Subcutaneous abdominal adipose tissue (tissue), 5 donors: ENCODE measurements at regions not wholly inside any gene's neighbourhood (a gene's known extent, or its start where the extent isn't known, plus 50 kb on each side); places are given as distances from the start of the nearest gene placed in this dataset.

Experiments
- H3K27ac ChIP-seq: one replicate; pipeline ENCODE4 v1.7.0; 2013; ENCODE audit warnings: low read depth, mild to moderate bottlenecking, inconsistent platforms, low read length, moderate library complexity
- H3K27me3 ChIP-seq, 5 donors: one replicate each; pipeline ENCODE4 v1.7.0; 2013; ENCODE audit warnings: low read length in 5 of 5, inconsistent platforms in 1 of 5; ENCODE audit not compliant: control insufficient read depth in 5 of 5, insufficient read depth in 4 of 5
- H3K36me3 ChIP-seq, 5 donors: one replicate each; pipeline ENCODE4 v1.7.0; 2013; ENCODE audit warnings: low read length in 5 of 5; ENCODE audit not compliant: control insufficient read depth in 5 of 5, insufficient read depth in 5 of 5
- H3K4me1 ChIP-seq, 5 donors: one replicate each; pipeline ENCODE4 v1.7.0; 2013; ENCODE audit warnings: low read length in 5 of 5, mild to moderate bottlenecking in 3 of 5, moderate library complexity in 1 of 5; ENCODE audit not compliant: control insufficient read depth in 5 of 5, insufficient read depth in 5 of 5
- H3K4me3 ChIP-seq, 5 donors: one replicate each; pipeline ENCODE4 v1.7.0; 2013; ENCODE audit warnings: low read length in 5 of 5, low read depth in 1 of 5
- H3K9ac ChIP-seq, 5 donors: one replicate each; pipeline ENCODE4 v1.7.0; 2013; ENCODE audit warnings: low read length in 5 of 5, mild to moderate bottlenecking in 4 of 5, moderate library complexity in 3 of 5
- H3K9me3 ChIP-seq, 5 donors: one replicate each; pipeline ENCODE4 v1.7.0; 2013; ENCODE audit warnings: low read length in 5 of 5; ENCODE audit not compliant: control insufficient read depth in 5 of 5
- donor health status: healthy.
- donor health status: healthy.
- donor health status: healthy.
- donor health status: healthy.
- donor health status: healthy.

- Histone ChIP-seq H3K27ac (no peak overlapping the region), H3K4me3 (no peak overlapping the region), H3K9ac (no peak overlapping the region), H3K9me3 (peaks cover 0 to 12% (median 0%) of the 10 kb centered on the region in 5 donors), H3K27me3 (peaks cover 0 to 15% (median 4%) of the 10 kb centered on the region in 5 donors), H3K36me3 (no peaks in the 10 kb centered on the region), H3K4me1 (no peaks in the 10 kb centered on the region)
Measured at GRCh38 chr20:43323592-43323991, 133.9 kb upstream of the PTPRT start.

DNA sequence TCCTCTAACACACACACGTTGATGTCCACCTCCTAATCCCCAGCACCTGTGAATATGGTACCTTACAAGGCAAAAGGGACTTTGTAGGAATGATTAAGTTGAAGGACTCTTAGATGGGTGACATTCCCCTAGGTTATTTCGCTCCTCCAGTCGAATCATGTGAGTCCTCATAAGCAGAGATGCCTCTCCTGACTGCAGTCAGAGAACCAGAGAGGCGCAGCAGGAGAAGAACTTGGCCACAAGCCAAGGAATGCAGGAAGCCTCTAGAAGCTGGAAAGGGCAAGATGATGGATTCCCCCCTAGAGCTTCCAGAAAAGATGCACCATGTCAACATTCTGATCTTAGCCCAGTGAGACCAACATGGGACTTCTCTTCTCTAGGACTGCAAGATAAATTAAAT lies 133.1 kb upstream of the PTPRT start:
- Histone ChIP-seq H3K36me3 (no peaks in the 10 kb centered on the region), H3K27ac (no peak overlapping the region), H3K4me1 (no peaks in the 10 kb centered on the region), H3K9ac (no peak overlapping the region), H3K9me3 (peaks cover 0 to 12% (median 0%) of the 10 kb centered on the region in 5 donors), H3K4me3 (no peak overlapping the region), H3K27me3 (peaks cover 0 to 15% (median 4%) of the 10 kb centered on the region in 5 donors)

GRCh38 chr20:43320536-43320935 lies 130.8 kb upstream of the PTPRT start:
- Histone ChIP-seq H3K4me1 (no peaks in the 10 kb centered on the region), H3K9me3 (peaks cover 0 to 8% (median 0%) of the 10 kb centered on the region in 5 donors), H3K36me3 (no peaks in the 10 kb centered on the region), H3K4me3 (no peak overlapping the region), H3K27me3 (peaks cover 0 to 13% (median 5%) of the 10 kb centered on the region in 5 donors), H3K9ac (no peak overlapping the region), H3K27ac (no peak overlapping the region)

DNA sequence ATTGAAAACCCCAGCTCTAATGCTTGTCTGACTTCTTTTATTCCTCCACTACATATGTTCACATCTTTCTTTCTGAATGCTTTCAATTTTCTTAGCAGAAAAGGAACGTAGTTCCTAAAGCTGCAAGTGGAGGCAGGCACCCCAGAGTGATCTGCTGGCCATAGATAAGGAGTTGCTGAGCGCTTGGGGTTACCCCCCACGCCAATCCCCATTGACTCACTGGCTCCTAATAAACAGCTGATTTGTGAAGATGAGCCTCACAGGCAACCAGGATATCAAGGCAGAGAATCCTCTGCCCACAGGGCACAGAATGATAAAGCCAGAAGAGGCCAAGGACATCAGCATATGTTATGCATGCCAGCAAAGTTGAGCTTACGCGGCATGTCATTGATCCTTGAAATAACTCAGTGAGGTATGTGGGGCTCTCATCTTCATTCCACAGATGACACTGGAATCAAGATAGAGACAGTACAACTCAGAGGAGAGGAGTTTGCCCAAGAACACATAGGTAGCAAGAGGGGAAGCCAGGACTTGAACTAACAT lies 129.1 kb upstream of the PTPRT start:
- Histone ChIP-seq H3K9ac (no peak overlapping the region), H3K36me3 (no peaks in the 10 kb centered on the region), H3K4me3 (no peak overlapping the region), H3K4me1 (no peaks in the 10 kb centered on the region), H3K9me3 (peaks cover 0 to 8% (median 0%) of the 10 kb centered on the region in 5 donors), H3K27ac (no peak overlapping the region), H3K27me3 (peaks cover 0 to 10% (median 7%) of the 10 kb centered on the region in 5 donors)

DNA sequence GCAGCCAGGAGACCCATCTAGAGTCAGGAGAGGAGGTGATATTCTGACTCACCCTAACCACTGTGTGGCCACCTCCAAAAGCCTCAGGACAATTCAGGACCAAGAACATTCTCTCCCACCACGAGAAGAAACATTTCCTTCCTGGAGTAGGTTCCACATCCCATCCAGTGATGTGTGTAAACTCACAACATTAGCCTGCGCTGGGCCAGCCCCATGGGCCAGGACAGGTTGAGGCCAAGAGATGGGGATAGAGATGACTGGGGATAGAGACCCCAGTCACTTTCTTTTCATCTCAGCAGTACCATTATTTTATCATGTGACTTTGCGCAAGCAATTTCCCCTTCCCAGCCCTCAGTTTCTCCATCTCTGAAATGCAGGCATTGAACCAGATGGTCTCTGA lies 126.6 kb upstream of the PTPRT start:
- no peak overlapping the region for H3K27ac ChIP-seq
- H3K4me3 ChIP-seq = no peak overlapping the region
- no peaks in the 10 kb centered on the region for H3K36me3 ChIP-seq
- H3K9me3 ChIP-seq = peaks cover 0 to 8% (median 0%) of the 10 kb centered on the region in 5 donors
- peaks cover 0 to 7% (median 5%) of the 10 kb centered on the region in 5 donors for H3K27me3 ChIP-seq
- no peaks in the 10 kb centered on the region for H3K4me1 ChIP-seq
- H3K9ac ChIP-seq = no peak overlapping the region

DNA sequence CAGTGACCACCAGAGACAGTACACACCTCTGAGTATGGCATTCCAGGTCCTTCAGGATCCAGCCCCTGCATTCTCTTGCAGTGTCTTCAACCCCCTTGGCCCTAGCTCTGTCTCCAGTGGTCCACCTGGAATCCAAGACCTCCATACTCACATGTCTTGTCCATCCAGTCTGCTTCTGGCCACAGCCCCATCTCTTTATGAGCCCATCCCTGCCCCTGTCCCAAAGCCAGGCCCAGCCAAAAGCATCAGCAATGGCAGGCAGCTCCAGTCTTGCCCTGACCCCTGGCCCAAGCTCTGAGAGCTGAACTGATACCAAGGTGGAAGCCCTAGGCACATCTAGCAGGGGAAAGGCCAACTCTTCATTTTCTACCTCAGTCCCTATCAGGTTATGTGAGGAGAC lies 119.6 kb upstream of the PTPRT start:
- Histone ChIP-seq H3K4me3 (no peak overlapping the region), H3K9me3 (peaks cover 0 to 9% (median 4%) of the 10 kb centered on the region in 5 donors), H3K36me3 (no peaks in the 10 kb centered on the region), H3K9ac (no peak overlapping the region), H3K27ac (no peak overlapping the region), H3K27me3 (peaks cover 0 to under 1% (median 0%) of the 10 kb centered on the region in 5 donors), H3K4me1 (no peaks in the 10 kb centered on the region)

GRCh38 chr20:43306837-43307236 lies 117.1 kb upstream of the PTPRT start:
- no peak overlapping the region for H3K4me3 ChIP-seq
- H3K36me3 ChIP-seq = no peaks in the 10 kb centered on the region
- no peaks in the 10 kb centered on the region for H3K4me1 ChIP-seq
- peaks cover 0 to 9% (median 4%) of the 10 kb centered on the region in 5 donors for H3K9me3 ChIP-seq
- H3K9ac ChIP-seq = no peak overlapping the region
- H3K27ac ChIP-seq = no peak overlapping the region
- no peaks in the 10 kb centered on the region for H3K27me3 ChIP-seq

GRCh38 chr20:43305749-43306148 lies 116.0 kb upstream of the PTPRT start:
- Histone ChIP-seq H3K9ac (no peak overlapping the region), H3K9me3 (peaks cover 0 to 9% (median 4%) of the 10 kb centered on the region in 5 donors), H3K27ac (no peak overlapping the region), H3K27me3 (no peaks in the 10 kb centered on the region), H3K4me1 (no peaks in the 10 kb centered on the region), H3K4me3 (no peak overlapping the region), H3K36me3 (no peaks in the 10 kb centered on the region)

GRCh38 chr20:43304598-43304997 lies 114.9 kb upstream of the PTPRT start:
- Histone ChIP-seq H3K36me3 (no peaks in the 10 kb centered on the region), H3K27ac (no peak overlapping the region), H3K4me1 (no peaks in the 10 kb centered on the region), H3K9me3 (peaks cover 0 to 9% (median 4%) of the 10 kb centered on the region in 5 donors), H3K27me3 (no peaks in the 10 kb centered on the region), H3K9ac (no peak overlapping the region), H3K4me3 (no peak overlapping the region)

DNA sequence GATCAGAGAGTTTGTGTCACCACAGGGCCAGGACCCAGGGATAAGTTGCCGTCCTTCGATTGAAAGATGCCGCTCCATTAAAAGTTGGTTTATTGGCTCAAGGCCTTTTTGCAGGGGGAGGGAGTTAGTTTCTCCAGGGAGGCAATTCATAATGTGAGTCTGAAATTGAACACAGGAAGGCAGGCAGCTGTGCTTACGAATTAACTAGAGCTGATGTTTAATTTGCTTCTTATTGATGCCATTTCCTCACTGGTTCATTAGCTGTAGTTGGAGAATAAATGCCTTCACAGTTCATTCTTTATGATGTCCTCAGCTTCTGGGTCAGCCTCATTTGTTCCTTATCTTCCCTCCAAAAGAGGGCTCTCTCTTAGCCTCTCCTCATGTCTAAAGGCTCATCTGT lies 113.2 kb upstream of the PTPRT start:
- H3K4me1 ChIP-seq = no peaks in the 10 kb centered on the region
- H3K9ac ChIP-seq = no peak overlapping the region
- no peaks in the 10 kb centered on the region for H3K36me3 ChIP-seq
- no peak overlapping the region for H3K4me3 ChIP-seq
- no peaks in the 10 kb centered on the region for H3K9me3 ChIP-seq
- no peaks in the 10 kb centered on the region for H3K27me3 ChIP-seq
- H3K27ac ChIP-seq = no peak overlapping the region
